SIG-M5 treated with dmso at 0.1 percent for 504 hours (cell line): ENCODE measurements at regions not wholly inside any gene's neighbourhood (a gene's known extent, or its start where the extent isn't known, plus 50 kb on each side); places are given as distances from the start of the nearest gene placed in this dataset.
A peak's percentile ranks its signal among the peaks of the same experiment; 100 is the strongest.

Experiments
- DNase-seq: peaks from one replicate; lab custom pipeline; 2025; ENCODE audit not compliant: unreplicated experiment; lab: John Stamatoyannopoulos, UW

- DNase-seq: peak; percentile 33
These were observed 122.6 kb upstream of the SLC10A2 start for GRCh38 chr13:103188713-103189326.

GRCh38 chr13:103187721-103188156 lies 121.5 kb upstream of the SLC10A2 start:
- DNase-seq: no peak

- DNase-seq: no peak
These were observed 118.2 kb upstream of the SLC10A2 start for GRCh38 chr13:103184413-103184812.

- no peak for DNase-seq
These were observed 113.0 kb upstream of the SLC10A2 start for GRCh38 chr13:103178986-103179943.

- no peak for DNase-seq
These were observed 108.7 kb upstream of the SLC10A2 start for GRCh38 chr13:103174966-103175365.

- no peak for DNase-seq
These were observed 102.8 kb upstream of the SLC10A2 start for GRCh38 chr13:103168901-103169508.

- no peak for DNase-seq
These were observed 98.0 kb upstream of the SLC10A2 start for GRCh38 chr13:103164251-103164650.

- DNase-seq: no peak
These were observed 95.3 kb upstream of the SLC10A2 start for GRCh38 chr13:103161476-103161875.

- no peak for DNase-seq
These were observed 91.4 kb upstream of the SLC10A2 start for GRCh38 chr13:103157434-103158145.

GRCh38 chr13:103157016-103157415 lies 90.8 kb upstream of the SLC10A2 start:
- DNase-seq: no peak

- DNase-seq: no peak
These were observed 90.3 kb upstream of the SLC10A2 start for GRCh38 chr13:103156346-103156998.

GRCh38 chr13:103153466-103153865 lies 87.2 kb upstream of the SLC10A2 start:
- DNase-seq: no peak

- DNase-seq: no peak
These were observed 81.7 kb upstream of the SLC10A2 start for GRCh38 chr13:103147961-103148360.

GRCh38 chr13:103145442-103145841 lies 79.2 kb upstream of the SLC10A2 start:
- DNase-seq: no peak

- DNase-seq: no peak
These were observed 77.2 kb upstream of the SLC10A2 start for GRCh38 chr13:103143432-103143831.

- DNase-seq: no peak
These were observed 75.9 kb upstream of the SLC10A2 start for GRCh38 chr13:103142151-103142550.

GRCh38 chr13:103140001-103140671 lies 73.9 kb upstream of the SLC10A2 start:
- DNase-seq: peak; percentile 10

- DNase-seq: no peak
These were observed 68.1 kb upstream of the SLC10A2 start for GRCh38 chr13:103134271-103134670.

GRCh38 chr13:103133556-103133955 lies 67.3 kb upstream of the SLC10A2 start:
- no peak for DNase-seq

GRCh38 chr13:103130681-103131210 lies 64.5 kb upstream of the SLC10A2 start:
- no peak for DNase-seq
